Activated T-cell treated with anti-CD3 and anti-CD28 coated beads, Interleukin-2, amount 50 U/mL, for 4 hours (primary cell): ENCODE measurements at regions not wholly inside any gene's neighbourhood (a gene's known extent, or its start where the extent isn't known, plus 50 kb on each side); places are given as distances from the start of the nearest gene placed in this dataset.

Experiments used
- ATAC-seq, 2 donors: fragments of 200-7000 bp; cut with Tn5 transposase; one replicate each; pipeline ENCODE4 v1.10.0; 2021
- DNase-seq: peaks from one replicate; pipeline ENCODE4 v3.0.0-alpha.2; 2020
- H3K27me3 Mint-ChIP-seq: one replicate; pipeline ENCODE4 v1.8.0; 2021; ENCODE audit warnings: low read depth, mixed read lengths
- H3K36me3 Mint-ChIP-seq: one replicate; pipeline ENCODE4 v1.8.0; 2022; ENCODE audit warnings: mixed read lengths; ENCODE audit not compliant: insufficient read depth
- H3K4me1 Mint-ChIP-seq: one replicate; pipeline ENCODE4 v1.8.0; 2021; ENCODE audit warnings: low read depth, mixed read lengths
- H3K4me3 Mint-ChIP-seq: one replicate; pipeline ENCODE4 v1.8.0; 2021; ENCODE audit warnings: mild to moderate bottlenecking, moderate library complexity, mixed read lengths
- H3K9me3 Mint-ChIP-seq: one replicate; pipeline ENCODE4 v1.8.0; 2021; ENCODE audit warnings: mixed read lengths

DNA sequence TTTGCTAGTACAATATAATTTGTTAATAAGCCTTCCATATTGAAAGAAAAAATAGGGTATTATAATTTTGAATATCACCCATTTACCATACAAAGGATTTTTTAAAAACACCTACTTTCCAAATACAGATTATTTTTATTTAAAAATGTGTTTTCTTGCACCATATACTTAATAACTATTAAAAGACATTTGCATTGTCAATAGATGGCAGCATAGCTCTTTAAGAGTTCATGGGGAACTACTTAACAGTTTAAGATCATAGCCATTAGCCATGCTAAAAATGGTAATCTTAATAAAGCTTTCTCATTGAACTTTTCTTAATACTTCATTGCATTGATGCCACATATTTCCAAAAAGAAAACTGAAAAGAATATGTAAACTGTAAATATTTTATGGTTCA, 1995.9 kb downstream of the C4orf33 start:
- no peak for ATAC-seq
- no peaks in the 10 kb centered on the region for H3K36me3 Mint-ChIP-seq
- no peak overlapping the region for H3K4me3 Mint-ChIP-seq
- no peaks in the 10 kb centered on the region for H3K4me1 Mint-ChIP-seq
- no peak for DNase-seq
- H3K27me3 Mint-ChIP-seq, result no peaks in the 10 kb centered on the region
- no peaks in the 10 kb centered on the region for H3K9me3 Mint-ChIP-seq

DNA sequence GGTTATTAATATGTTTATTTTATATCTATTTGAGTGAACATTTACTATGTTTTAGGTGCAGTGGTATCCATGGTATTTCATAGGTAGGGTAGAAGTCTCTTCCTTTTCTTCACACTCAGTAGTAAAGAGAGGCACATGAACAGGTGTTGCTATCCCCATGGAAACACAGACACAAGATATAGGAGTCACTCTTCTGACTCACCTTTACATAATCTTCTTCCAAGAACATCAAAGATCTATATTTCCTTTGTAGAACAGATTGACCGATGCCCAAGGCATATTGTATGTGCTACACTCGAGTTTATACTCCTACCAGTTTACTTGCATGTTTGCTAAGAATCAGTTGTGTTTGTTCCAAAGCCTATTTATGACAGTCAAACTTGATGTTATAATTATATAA, 1997.4 kb downstream of the C4orf33 start:
- H3K4me3 Mint-ChIP-seq, result no peak overlapping the region
- H3K4me1 Mint-ChIP-seq, result no peaks in the 10 kb centered on the region
- no peaks in the 10 kb centered on the region for H3K9me3 Mint-ChIP-seq
- H3K36me3 Mint-ChIP-seq, result no peaks in the 10 kb centered on the region
- H3K27me3 Mint-ChIP-seq, result no peaks in the 10 kb centered on the region
- ATAC-seq, result no peak
- no peak for DNase-seq

DNA sequence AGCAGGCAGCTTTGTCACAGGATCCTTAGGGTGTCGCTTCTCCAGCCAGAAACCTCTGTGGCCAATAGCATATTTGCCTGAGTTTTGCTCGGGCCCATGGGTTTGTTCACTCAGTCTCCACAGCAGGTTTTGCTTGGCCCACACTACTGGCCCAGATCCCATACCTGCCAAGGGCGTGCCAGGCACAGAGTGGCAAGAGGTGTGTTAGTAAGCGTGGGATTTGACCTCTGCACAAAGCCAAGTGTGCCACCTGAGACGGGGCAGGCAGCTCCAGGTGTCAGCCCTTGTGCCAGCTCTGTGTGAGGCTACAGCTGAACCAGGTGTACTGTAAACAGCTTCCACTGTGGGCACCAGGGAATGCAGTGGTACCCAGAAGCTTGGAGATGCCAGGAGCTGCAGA, 2003.0 kb downstream of the C4orf33 start:
- no peaks in the 10 kb centered on the region for H3K4me1 Mint-ChIP-seq
- no peak overlapping the region for H3K4me3 Mint-ChIP-seq
- no peak for DNase-seq
- H3K36me3 Mint-ChIP-seq, result no peaks in the 10 kb centered on the region
- no peaks in the 10 kb centered on the region for H3K27me3 Mint-ChIP-seq
- peaks cover 13% of the 10 kb centered on the region for H3K9me3 Mint-ChIP-seq
- ATAC-seq, result no peak

DNA sequence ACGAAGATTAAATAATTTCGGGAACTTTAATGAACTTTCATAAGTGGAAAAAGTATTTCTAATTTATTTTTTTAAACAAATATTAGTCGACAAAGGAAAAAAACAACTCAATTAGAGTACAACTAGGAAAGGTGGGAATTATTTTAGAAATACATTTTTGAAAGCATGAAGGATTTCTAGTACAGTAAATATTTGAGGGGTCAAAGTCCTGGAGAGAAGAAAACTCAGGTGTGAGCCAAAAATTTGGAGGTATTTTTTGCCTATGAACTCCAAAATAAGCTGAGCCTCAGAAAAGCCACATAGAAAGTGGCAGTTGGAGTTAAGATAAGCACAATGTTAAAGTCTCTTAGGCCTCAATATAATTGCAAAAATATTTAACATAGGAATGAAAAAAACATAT, 2017.3 kb downstream of the C4orf33 start:
- no peak for DNase-seq
- no peaks in the 10 kb centered on the region for H3K27me3 Mint-ChIP-seq
- peaks cover 4% of the 10 kb centered on the region for H3K9me3 Mint-ChIP-seq
- H3K4me3 Mint-ChIP-seq, result no peak overlapping the region
- H3K36me3 Mint-ChIP-seq, result no peaks in the 10 kb centered on the region
- H3K4me1 Mint-ChIP-seq, result no peaks in the 10 kb centered on the region
- ATAC-seq, result no peak

DNA sequence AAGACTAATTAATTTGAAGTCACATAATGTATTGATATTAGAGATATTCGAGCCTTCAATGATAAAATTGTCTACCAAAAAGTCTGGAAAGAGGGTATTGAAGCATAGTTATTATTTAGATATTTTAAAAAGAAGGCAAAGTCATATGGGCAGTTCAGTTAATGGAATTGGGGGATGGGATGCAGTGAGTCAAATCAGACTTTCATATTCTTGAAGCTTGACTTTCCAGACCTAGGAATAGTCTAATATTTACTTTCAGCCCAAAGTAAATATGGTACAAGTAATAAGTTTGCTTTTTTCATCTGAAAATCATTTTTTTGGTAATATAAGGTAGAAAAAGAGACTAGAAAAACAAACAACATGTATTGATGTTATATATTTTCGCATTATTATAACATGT, 2017.8 kb downstream of the C4orf33 start:
- no peaks in the 10 kb centered on the region for H3K36me3 Mint-ChIP-seq
- H3K4me3 Mint-ChIP-seq, result no peak overlapping the region
- DNase-seq (no peak), ATAC-seq (no peak)
- H3K27me3 Mint-ChIP-seq, result no peaks in the 10 kb centered on the region
- no peaks in the 10 kb centered on the region for H3K4me1 Mint-ChIP-seq
- peaks cover 4% of the 10 kb centered on the region for H3K9me3 Mint-ChIP-seq

DNA sequence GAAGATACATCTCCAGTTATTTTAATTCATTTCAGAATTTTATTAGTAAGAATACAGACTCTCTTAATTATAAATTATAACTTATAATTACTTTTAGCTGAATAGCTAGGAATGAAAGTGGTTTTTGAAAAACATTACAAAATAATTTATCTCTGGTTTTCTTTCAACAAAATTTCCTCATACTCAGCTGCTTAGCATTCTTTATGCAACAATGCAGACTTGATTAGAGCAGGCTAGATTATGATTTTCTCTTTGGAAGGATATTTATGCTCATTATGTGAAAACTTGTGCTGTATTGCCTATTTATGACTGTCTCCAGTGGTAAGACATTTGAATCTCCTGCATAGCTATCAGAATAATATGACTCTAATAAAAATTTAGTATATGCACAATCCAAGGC, 2023.7 kb downstream of the C4orf33 start:
- H3K4me1 Mint-ChIP-seq, result no peaks in the 10 kb centered on the region

DNA sequence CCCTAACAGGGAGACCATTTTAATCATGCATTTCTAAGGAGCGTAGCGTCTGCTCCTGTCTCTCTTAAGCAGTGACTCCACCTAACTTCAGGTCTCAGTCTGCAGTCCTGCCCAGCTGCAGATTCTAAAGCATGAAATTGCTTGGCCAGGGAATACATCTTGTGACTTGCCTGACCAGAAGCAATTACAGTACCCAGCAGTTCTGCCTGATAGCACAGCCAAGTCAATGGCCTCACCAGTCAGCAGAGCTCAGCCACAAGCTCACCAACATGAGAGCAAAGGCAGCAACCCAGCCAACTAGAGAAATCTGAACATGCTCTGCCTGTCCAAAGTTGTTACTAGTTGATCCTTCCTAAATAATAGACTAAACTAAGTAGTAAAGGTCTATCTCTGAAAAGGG, 2011.9 kb upstream of the PCDH10 start:
- Mint-ChIP-seq H3K36me3 (no peaks in the 10 kb centered on the region), H3K27me3 (no peaks in the 10 kb centered on the region), H3K4me1 (no peaks in the 10 kb centered on the region), H3K4me3 (no peak overlapping the region), H3K9me3 (peaks cover 15% of the 10 kb centered on the region)
- DNase-seq (no peak), ATAC-seq (no peak)

More for the DNA sequence above, 2023.7 kb downstream of the C4orf33 start:
- DNase-seq, result no peak
- no peak for ATAC-seq
- Mint-ChIP-seq H3K36me3 (no peaks in the 10 kb centered on the region), H3K4me3 (no peak overlapping the region), H3K27me3 (no peaks in the 10 kb centered on the region), H3K9me3 (peaks cover 4% of the 10 kb centered on the region)

DNA sequence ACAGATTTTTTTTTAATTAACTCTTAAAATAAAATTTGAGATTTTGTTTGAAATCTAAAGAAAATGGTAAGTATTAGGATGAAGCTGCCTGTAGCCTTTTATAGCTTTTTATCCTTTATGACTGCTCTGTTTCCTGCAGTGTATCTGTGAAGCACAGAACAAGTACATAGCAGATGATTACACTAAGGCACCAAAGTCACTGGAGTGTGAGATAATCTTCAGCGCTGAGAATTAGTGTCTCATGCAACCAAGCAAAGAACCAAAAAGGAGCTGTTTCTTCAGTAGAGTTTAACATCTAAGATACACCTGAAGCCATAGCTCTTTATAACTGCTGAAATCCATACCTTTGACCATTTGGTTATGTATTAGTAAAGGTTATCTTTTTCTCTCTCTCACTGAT, 1989.8 kb upstream of the PCDH10 start:
- Mint-ChIP-seq H3K4me1 (no peaks in the 10 kb centered on the region), H3K27me3 (no peaks in the 10 kb centered on the region), H3K9me3 (no peaks in the 10 kb centered on the region), H3K4me3 (no peak overlapping the region), H3K36me3 (no peaks in the 10 kb centered on the region)
- ATAC-seq (no peak), DNase-seq (no peak)

DNA sequence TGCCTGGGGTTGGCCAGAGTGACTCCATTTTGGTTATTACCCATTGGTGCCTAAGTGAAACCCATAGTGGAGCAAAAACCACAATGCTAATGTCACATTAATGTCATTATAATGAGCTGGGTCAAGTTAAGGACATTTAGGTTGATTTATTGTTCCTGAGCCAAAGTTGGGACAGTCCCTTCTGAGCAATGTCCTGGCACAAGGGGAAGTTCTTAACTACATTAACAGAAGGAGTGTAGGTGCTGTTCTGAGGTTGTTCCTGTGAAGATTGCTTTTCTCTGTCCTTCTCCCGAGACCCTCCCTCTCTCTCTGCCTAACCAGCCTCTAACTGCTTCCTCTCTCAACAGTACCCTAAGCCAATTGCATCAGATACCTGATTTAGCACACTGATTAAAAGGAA, 1956.8 kb upstream of the PCDH10 start:
- H3K27me3 Mint-ChIP-seq, result no peaks in the 10 kb centered on the region
- H3K9me3 Mint-ChIP-seq, result peaks cover 20% of the 10 kb centered on the region
- ATAC-seq, result no peak
- H3K36me3 Mint-ChIP-seq, result no peaks in the 10 kb centered on the region
- H3K4me3 Mint-ChIP-seq, result no peak overlapping the region
- no peaks in the 10 kb centered on the region for H3K4me1 Mint-ChIP-seq
- DNase-seq, result no peak

DNA sequence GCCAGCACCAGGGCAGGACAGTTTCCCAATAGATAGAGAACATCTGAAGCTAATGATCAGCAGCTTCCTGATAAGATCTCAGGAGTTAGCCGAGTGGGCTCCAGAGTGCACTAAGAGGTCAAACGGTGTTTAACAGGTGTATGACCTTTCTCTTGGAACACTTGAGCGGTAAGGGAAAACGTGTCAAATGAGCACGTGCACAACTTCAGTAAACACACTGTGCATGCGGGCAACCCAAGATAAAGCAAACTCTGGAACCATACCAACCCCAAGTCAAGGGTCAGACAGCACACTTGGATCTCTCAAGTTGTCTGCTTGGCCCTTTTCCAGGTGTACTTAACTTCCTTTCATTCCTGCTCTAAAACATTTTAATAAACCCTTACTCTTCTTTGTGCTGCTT, 1941.5 kb upstream of the PCDH10 start:
- no peak overlapping the region for H3K4me3 Mint-ChIP-seq
- H3K9me3 Mint-ChIP-seq, result peaks cover 3% of the 10 kb centered on the region
- no peak for ATAC-seq
- H3K36me3 Mint-ChIP-seq, result no peaks in the 10 kb centered on the region
- H3K27me3 Mint-ChIP-seq, result no peaks in the 10 kb centered on the region
- no peaks in the 10 kb centered on the region for H3K4me1 Mint-ChIP-seq
- DNase-seq, result no peak

DNA sequence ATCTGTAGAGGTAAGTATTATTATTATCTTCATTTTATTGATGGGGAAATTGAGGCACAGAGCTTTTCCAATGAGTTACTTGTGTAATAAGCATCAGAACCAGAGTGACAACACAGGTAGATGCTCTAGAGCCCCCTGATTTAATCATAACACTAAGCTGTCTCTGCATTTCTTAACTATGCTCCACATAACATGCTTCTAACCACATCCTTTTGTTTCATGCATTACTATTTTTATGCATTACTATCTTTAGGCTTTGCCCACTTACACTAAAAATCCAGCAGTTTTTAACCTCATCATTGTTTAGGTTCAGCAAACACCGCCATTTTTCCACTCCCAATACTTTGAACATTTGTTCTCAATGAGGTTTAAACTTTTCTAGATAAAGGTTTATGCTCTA, 1900.8 kb upstream of the PCDH10 start:
- Mint-ChIP-seq H3K4me3 (no peak overlapping the region), H3K9me3 (peaks cover 11% of the 10 kb centered on the region), H3K36me3 (no peaks in the 10 kb centered on the region), H3K27me3 (no peaks in the 10 kb centered on the region), H3K4me1 (no peaks in the 10 kb centered on the region)
- DNase-seq (no peak), ATAC-seq (no peak)

DNA sequence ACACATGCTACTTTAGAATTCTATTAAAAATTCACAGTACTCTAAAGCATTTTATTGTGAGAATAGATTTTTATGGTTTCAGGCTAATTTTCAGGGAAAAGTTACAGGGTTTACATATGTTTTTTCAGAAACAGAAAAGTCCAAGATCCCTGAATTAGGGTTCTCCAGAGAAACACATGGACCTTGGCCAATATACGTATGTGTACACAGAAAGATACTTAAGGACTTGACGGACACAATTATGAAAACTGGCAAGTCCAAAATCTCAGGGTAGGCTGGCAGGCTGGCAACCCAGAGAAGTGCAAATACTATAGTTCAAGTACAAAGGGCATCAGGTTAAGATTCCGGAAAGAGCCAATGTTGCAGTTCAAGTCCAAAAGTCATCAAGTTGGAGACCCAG, 1897.8 kb upstream of the PCDH10 start:
- ATAC-seq (no peak), DNase-seq (no peak)
- peaks cover 6% of the 10 kb centered on the region for H3K9me3 Mint-ChIP-seq
- H3K4me1 Mint-ChIP-seq, result no peaks in the 10 kb centered on the region
- H3K36me3 Mint-ChIP-seq, result no peaks in the 10 kb centered on the region
- no peak overlapping the region for H3K4me3 Mint-ChIP-seq
- no peaks in the 10 kb centered on the region for H3K27me3 Mint-ChIP-seq

DNA sequence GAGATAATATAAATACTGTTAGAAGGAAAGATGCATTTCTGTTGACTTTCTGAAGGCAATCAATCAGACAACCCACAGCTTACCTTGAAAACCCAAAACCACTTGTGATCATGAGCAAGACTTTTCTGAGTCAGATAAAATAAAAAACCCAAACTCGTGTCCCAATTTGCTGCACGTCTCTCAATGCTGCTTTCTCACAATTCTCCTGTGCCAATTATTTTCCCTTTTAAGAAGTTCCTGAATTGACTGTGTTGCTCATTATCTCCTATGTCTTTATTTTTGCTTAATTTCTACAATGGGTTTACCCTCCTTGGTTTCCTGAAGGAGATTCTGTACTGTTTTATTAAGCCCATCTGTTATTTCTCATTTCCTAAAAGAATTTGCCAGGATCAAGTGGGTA, 1891.9 kb upstream of the PCDH10 start:
- no peak overlapping the region for H3K4me3 Mint-ChIP-seq
- peaks cover 13% of the 10 kb centered on the region for H3K9me3 Mint-ChIP-seq
- no peaks in the 10 kb centered on the region for H3K36me3 Mint-ChIP-seq
- ATAC-seq (no peak), DNase-seq (no peak)
- H3K27me3 Mint-ChIP-seq, result no peaks in the 10 kb centered on the region
- H3K4me1 Mint-ChIP-seq, result no peaks in the 10 kb centered on the region

DNA sequence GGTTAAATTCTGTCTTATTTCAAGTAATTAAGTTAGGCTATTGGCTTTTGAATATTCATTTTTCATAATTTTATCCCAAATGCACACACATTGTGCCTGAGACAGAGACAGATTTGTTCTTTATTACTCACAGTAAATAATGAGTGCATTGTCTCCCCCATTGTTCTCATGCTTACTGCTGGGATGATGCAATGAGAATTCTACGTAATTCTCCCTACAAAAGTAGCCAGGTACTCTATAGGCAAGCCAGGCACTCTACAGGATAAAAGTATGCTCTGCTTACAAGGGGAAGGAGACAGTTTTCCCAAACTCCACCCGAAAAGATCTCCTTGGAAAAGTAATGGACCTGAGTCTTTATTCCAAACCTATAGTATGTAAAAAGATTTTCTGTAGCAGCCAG, 1890.7 kb upstream of the PCDH10 start:
- Mint-ChIP-seq H3K4me1 (no peaks in the 10 kb centered on the region), H3K9me3 (peaks cover 17% of the 10 kb centered on the region), H3K4me3 (no peak overlapping the region), H3K27me3 (no peaks in the 10 kb centered on the region), H3K36me3 (no peaks in the 10 kb centered on the region)
- no peak for DNase-seq
- ATAC-seq, result no peak

DNA sequence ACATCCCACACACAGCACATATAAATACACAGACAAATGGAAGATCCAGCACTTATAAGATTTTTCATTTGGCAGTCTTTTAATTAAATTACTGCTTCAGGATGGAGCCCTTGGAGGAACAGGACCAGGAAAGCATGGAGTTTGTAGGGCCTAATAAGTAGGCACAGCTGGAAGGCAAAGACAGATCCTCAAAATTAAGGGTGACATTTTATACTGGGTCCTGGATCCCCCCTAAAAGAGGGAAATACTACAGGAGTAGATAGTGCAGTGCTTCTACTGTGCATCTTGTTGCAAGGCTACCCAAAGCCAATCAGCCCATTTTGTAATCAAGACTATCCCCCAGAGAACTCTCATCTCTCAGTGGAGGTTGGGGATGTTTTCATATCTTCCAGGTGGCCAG, 1860.7 kb upstream of the PCDH10 start:
- Mint-ChIP-seq H3K4me1 (no peaks in the 10 kb centered on the region), H3K9me3 (peaks cover 21% of the 10 kb centered on the region), H3K27me3 (no peaks in the 10 kb centered on the region), H3K36me3 (no peaks in the 10 kb centered on the region), H3K4me3 (no peak overlapping the region)
- no peak for DNase-seq
- ATAC-seq, result no peak

DNA sequence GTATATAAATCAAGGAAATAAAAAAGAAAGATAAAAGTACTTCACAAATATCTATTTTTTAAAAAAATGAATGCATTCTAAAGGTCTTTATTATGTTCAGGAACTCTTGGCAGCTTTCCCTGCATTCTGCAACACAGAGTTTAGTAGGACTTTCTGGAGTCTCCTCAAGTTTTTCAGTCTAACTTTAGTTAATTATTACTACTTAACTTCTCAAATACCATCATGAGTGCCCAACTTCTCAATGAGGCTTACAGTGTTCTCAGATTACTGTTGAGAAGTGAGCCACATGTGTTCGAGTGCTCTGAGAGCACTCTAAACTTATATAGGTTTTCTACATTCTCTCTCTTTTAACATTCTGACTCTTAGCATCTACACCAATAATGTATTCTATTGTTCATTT, 1852.9 kb upstream of the PCDH10 start:
- no peak overlapping the region for H3K4me3 Mint-ChIP-seq
- peaks cover 6% of the 10 kb centered on the region for H3K9me3 Mint-ChIP-seq
- H3K36me3 Mint-ChIP-seq, result no peaks in the 10 kb centered on the region
- H3K27me3 Mint-ChIP-seq, result no peaks in the 10 kb centered on the region
- DNase-seq, result no peak
- no peak for ATAC-seq
- H3K4me1 Mint-ChIP-seq, result no peaks in the 10 kb centered on the region
